ENCODE measurements at regions not wholly inside any gene's neighbourhood (a gene's known extent, or its start where the extent isn't known, plus 50 kb on each side); places are given as distances from the start of the nearest gene placed in this dataset.
"Not testable (repeated sequence)": the region's sequence is repeated elsewhere in the genome, so short reads cannot be mapped to it uniquely, and the experiment has no call there.

GRCh38 chr15:24733659-24734058 is 58.1 kb downstream of the NPAP1 start:
- DNase-seq: no peak

DNA sequence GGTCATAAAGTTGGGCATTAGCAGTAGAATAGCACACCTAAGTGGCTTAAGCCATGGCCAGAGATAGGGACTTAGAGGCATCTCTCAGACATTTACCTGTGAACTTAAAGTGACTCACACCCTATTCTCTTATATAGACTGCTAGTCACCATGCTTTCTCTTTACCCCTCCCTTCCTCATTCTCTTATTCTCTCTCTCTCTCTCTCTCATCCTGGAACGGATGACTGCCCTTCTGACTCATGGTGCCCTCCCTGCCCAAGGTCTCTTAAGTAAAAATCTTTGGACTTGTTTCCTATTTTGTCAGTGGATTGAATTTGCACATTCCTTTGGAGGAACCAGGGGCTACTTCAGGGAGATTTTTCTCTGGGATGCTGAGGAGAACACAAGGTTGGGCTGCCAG is 58.8 kb downstream of the NPAP1 start:
- no peak for DNase-seq

GRCh38 chr15:24745290-24745689 is 69.7 kb downstream of the NPAP1 start:
- no peak for DNase-seq

DNA sequence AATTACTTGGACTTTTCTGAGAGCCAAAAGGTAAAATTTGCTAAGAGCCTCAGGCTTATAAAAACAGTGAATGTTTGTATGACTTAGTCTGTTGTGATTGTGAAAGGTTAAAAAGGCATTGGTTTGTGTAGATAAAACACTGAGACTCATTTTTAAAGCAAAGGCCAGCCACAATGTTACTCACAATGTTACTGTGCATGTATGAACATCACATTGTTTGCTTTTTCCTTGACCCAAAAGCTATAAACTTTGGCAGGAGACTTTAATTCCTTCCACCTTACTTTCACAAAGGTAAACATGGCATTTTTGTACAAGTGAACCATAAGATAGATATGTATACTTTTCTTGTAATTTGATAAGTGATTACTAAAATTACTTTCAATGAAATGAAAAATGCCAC is 70.5 kb downstream of the NPAP1 start:
- DNase-seq: no peak

DNA sequence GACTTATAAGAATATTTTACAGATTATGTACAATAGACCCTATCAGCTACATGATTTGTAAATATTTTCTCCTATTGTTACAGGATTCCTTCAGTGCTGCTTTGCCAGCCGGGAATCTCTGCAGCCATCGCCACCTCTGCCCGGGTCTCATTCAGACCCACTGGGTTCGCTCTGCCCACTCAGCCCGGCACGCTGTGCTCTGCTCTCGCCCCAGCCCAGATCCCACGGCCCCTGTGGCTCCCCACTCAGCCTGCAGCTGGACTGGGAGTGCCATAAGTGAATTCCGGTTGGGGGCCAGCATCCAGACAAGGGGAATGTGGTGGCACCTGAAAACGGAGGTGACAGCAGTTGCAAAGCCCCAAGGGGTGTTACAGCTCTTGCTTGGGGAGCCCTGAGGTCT is 71.8 kb downstream of the NPAP1 start:
- no peak for DNase-seq

GRCh38 chr15:24748812-24749439 is 73.4 kb downstream of the NPAP1 start:
- DNase-seq: no peak

DNA sequence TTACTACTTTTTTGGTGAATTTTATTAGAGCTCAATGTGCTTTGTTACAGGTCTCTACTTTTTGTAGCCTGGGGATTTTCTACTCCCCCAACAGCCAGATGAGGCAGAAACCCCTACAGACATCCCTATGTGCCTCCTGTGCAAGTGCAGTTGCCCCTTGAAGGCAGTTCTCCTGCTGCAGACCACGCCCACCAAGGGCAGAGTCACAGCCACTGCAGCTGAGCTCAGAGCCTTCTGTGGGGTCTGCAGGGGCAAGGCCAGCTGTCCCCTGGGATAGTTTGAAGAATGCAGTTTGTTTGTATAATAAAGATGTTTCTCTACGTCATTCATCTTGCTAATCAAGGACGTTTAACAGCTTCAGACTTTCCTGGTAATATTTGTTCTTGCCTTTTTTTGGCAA is 76.8 kb downstream of the NPAP1 start:
- no peak for DNase-seq

DNA sequence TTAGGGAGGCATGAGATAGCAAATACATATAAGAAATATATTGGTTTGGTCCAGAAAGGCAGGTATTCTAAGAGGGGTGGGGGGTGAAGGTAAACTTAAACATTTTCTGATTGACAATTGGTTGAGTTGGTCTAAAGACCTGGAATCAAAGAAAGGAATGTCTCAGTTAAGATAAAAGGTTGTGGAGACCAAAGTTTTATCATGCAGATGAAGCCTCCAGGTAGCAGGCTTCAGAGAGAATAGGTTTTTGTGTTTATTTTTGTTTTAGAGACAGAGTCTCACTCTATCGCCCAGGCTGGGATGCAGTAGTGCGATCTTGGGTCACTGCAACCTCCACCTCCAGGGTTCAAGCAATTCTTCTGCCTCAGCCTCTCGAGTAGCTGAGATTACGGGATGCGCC is 80.5 kb downstream of the NPAP1 start:
- no peak for DNase-seq

GRCh38 chr15:24760066-24760465 is 84.5 kb downstream of the NPAP1 start:
- no peak for DNase-seq

- no peak for DNase-seq
Observed at GRCh38 chr15:24761704-24762302, 86.2 kb downstream of the NPAP1 start.

DNA sequence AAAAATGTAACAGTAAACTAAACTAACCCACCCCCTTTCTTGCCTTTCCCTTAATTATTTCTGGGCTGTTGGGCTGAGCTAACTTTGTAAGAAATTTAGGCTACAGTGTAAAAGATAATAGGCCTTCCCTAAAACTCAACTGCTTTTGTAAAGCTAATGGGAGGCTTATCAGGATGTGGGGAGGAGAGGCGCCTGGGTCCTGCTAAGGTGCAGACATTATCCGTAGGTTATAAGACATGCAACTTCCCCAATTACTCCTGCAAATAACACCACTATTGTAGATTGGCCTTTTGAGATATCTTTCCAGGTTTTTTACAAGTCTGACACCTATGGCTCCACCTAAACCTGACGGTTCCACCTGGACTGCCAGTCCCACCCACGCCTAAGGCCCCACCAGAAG is 88.3 kb downstream of the NPAP1 start:
- DNase-seq: no peak

- no peak for DNase-seq
Observed at GRCh38 chr15:24764375-24765171, 89.0 kb downstream of the NPAP1 start.

- no peak for DNase-seq
Observed at GRCh38 chr15:24766511-24767133, 91.0 kb downstream of the NPAP1 start.

DNA sequence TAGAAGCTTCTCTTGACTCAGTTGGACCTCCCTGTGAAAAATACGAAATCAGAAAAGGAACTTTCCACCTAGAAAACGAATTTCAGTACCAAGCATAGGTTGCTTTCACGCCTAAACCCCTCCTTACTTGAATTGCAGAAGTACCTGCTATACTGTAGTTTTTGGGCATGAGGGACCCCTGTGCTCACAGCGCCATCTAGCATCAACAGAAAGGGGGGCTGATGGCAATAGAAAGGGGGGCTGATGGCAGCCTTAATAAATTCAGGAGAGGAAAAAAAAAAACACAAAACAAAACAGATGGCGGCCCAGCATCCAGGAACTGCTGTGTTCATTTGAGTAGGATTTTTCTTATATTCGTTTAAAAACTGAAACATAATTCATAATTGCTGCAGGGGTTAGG is 96.7 kb downstream of the NPAP1 start:
- DNase-seq: no peak

GRCh38 chr15:24772686-24773373 is 97.3 kb downstream of the NPAP1 start:
- DNase-seq: peak; percentile 75

DNA sequence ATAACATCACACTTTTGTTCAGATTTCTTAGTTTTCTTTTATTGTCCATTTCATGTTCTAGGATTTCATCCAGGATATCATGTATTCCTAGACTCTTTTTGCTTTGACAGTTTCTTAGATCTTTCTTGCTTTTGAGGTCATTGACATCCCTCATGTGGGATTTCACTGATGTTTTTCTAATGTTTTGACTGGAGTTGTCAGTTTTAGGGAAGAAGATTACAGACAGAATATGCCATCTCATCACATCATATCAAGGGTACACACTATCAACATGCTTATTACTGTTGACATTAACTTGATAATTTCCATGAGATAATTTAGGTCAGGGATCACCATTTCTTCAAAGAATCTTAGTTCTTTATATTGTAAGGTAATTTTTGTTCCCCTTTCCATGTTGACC is 101.7 kb downstream of the NPAP1 start:
- no peak for DNase-seq

DNA sequence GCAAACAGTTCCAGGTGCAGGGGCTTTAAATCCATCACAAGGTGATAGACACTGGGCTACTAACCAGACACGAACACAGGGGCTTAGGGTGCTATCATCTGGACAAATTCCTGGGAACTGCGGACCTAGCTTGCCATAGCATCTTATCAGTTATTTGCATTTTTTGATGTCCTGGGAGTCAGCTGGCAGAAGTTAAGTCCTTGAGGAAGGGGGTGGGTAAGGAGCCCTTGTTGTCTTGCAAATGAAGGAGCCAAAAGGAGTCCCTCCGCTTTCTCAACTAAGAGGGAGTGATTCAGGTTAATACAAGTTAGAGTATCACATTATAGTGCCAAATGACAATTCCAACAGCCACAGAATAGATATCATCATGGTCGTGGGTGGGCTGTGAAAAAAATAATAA is 108.9 kb downstream of the NPAP1 start:
- no peak for DNase-seq

DNA sequence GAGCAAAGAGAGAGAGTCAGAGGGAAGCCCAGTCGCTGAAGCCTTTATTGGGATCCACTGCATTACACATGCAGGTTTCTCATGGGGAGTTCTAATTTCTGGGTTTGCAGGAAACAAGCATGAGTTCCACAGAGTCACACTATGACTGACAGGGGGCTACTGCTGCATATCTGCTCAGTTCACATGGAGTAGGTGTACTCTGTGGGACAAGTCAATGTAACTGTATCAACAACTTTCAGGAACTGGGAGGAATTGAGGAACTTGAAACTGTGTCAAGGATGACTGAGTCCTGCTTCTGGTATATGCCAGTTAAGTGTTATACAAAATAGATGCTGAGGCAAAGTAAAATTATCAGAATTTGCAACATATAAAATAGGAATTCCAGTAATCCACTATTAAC is 110.8 kb downstream of the NPAP1 start:
- DNase-seq: no peak

DNA sequence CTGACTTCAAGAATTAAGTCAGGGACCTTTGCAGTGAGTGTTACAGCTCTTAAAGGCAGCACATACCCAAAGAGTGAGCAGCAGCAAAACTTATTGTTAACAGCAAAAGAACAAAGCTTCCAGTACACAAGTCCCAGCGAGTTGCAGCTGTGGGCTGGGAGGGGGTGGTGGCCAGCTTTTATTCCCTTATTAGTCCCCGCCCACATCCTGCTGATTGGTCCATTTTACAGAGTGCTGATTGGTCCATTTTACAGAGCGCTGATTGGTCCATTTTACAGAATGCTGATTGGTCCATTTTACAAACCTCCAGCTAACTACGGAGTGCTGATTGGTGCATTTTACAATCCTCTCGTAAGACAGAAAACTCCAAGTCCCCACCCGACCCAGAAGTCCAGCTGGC is 127.0 kb downstream of the NPAP1 start:
- not testable (repeated sequence) for DNase-seq

DNA sequence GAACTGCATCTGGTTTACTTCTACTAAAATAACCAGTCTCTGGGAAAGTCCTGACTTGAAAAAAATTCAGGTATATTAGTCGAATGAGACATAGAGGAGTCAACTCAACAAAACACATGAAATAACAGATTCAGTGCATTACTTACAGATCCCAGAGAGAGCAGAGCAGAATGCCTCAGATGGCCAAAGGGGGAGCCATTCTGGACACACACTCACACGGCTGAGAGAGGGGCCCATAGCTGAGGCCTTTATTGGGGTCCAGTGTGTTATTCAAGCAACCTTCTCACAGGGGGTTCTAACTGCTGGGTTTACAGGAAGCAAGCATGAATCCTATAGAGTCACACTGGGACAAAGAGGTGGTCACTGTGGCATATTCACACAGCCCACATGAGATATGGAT is 135.1 kb upstream of the SNRPN start:
- no peak for DNase-seq

GRCh38 chr15:24823473-24823872 is 131.3 kb upstream of the SNRPN start:
- DNase-seq: no peak

- DNase-seq: no peak
Observed at GRCh38 chr15:24832282-24832681, 122.5 kb upstream of the SNRPN start.

DNA sequence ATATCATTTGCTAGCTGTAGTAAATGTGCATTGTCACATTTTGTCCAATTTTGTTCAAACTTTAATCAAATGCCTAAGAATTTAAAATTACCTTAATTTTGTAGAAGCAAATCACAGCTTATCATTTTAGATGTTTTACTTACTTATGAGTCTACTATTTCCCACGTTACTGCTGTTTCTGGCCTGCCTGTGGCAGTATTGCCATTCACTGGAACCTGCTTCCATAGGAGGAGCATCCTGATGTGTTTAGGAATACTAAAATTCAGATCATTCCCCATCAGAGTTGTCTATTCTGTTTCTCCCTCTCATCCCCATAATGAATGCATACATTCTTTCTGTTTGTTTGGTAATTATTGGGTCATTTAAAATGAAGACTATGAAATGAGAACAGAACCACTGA is 119.5 kb upstream of the SNRPN start:
- DNase-seq: no peak
